Fibroblast of lung (primary cell): ENCODE measurements at regions not wholly inside any gene's neighbourhood (a gene's known extent, or its start where the extent isn't known, plus 50 kb on each side); places are given as distances from the start of the nearest gene placed in this dataset.

Experiments used
- DNase-seq, 2 donors: peaks; one replicate each; pipeline versions ENCODE4 v3.0.0 to v3.0.0-alpha.2; 2010; ENCODE audit warnings: low read depth in 2 of 2
- H2AFZ ChIP-seq: 2 replicates; pipeline ENCODE4 v1.5.1; 2012; ENCODE audit warnings: low read length, control low read depth, inconsistent platforms
- H3K27ac ChIP-seq: 2 replicates; pipeline ENCODE4 v1.5.1; 2011; ENCODE audit warnings: low read length, control low read depth; ENCODE audit not compliant: insufficient read depth
- H3K27me3 ChIP-seq: 2 replicates; pipeline ENCODE4 v1.5.1; 2011; ENCODE audit warnings: mild to moderate bottlenecking, low read length; ENCODE audit not compliant: control insufficient read depth, insufficient read depth
- H3K36me3 ChIP-seq: 2 replicates; pipeline ENCODE4 v1.5.1; 2011; ENCODE audit warnings: low read length; ENCODE audit not compliant: control insufficient read depth, insufficient read depth
- H3K4me1 ChIP-seq: 2 replicates; pipeline ENCODE4 v1.5.1; 2011; ENCODE audit warnings: low read length; ENCODE audit not compliant: control insufficient read depth, insufficient read depth; ENCODE audit errors: extremely low read depth
- H3K4me2 ChIP-seq: 2 replicates; pipeline ENCODE4 v1.5.1; 2011; ENCODE audit warnings: low read length, control low read depth; ENCODE audit not compliant: insufficient read depth; ENCODE audit errors: extremely low read depth
- H3K4me3 ChIP-seq, 4 experiments: fragments of 200-600 bp in 1 of 4; sonication (generic) in 1 of 4; replicated peaks in 1 of 4; 2 replicates each; pipeline ENCODE4 v1.5.1; 2011 to 2016; ENCODE audit warnings: low read length in 4 of 4, low read depth in 3 of 4, mild to moderate bottlenecking in 3 of 4, control low read depth in 2 of 4, inconsistent platforms in 1 of 4, mixed read lengths in 1 of 4; ENCODE audit not compliant: insufficient read depth in 1 of 4; ENCODE audit errors: control extremely low read depth in 1 of 4
- H3K79me2 ChIP-seq: 2 replicates; pipeline ENCODE4 v1.5.1; 2012; ENCODE audit warnings: mild to moderate bottlenecking, low read length, inconsistent platforms; ENCODE audit not compliant: control insufficient read depth, insufficient read depth
- H3K9ac ChIP-seq: 2 replicates; pipeline ENCODE4 v1.5.1; 2011; ENCODE audit warnings: mild to moderate bottlenecking, low read length, control low read depth; ENCODE audit not compliant: insufficient read depth
- H3K9me3 ChIP-seq: 2 replicates; pipeline ENCODE4 v1.5.1; 2012; ENCODE audit warnings: low read depth, low read length; ENCODE audit not compliant: control insufficient read depth, insufficient read depth
- H4K20me1 ChIP-seq: 2 replicates; pipeline ENCODE4 v1.5.1; 2011; ENCODE audit warnings: low read length; ENCODE audit not compliant: control insufficient read depth, insufficient read depth; ENCODE audit errors: extremely low read depth
- CTCF ChIP-seq, 2 donors: IDR thresholded peaks in 1 of 2; conservative IDR thresholded peaks in 1 of 2; 1 replicate in 1 of 2; 2 replicates in 1 of 2; pipeline ENCODE4 v1.5.1; 2011 to 2012; ENCODE audit warnings: low read length in 2 of 2, control low read depth in 1 of 2, inconsistent platforms in 1 of 2, low read depth in 1 of 2, mild to moderate bottlenecking in 1 of 2
- EZH2 ChIP-seq: IDR thresholded peaks from 2 replicates; pipeline ENCODE4 v1.5.1; 2012; ENCODE audit warnings: low read length, control low read depth, mild to moderate bottlenecking; ENCODE audit errors: missing control alignments

- H3K79me2 ChIP-seq: no peaks in the 10 kb centered on the region
- no peaks in the 10 kb centered on the region for H4K20me1 ChIP-seq
- no peak overlapping the region for H2AFZ ChIP-seq
- H3K9ac ChIP-seq: no peak overlapping the region
- no peak for DNase-seq
- no peaks in the 10 kb centered on the region for H3K9me3 ChIP-seq
- no peak overlapping the region for H3K4me3 ChIP-seq
- no peak overlapping the region for H3K27ac ChIP-seq
- no peaks in the 10 kb centered on the region for H3K27me3 ChIP-seq
- H3K4me1 ChIP-seq: no peaks in the 10 kb centered on the region
- H3K4me2 ChIP-seq: no peak overlapping the region
- H3K36me3 ChIP-seq: no peaks in the 10 kb centered on the region
- TF ChIP-seq CTCF (conservative IDR thresholded peaks at IDR 0.05 in 1 of 2, IDR thresholded peaks at IDR 0.05 in 1 of 2; ENCODE audit: low read depth in 1 of 2, low read length in 2 of 2) (no peak), EZH2 (no peak)
These were observed 123.7 kb upstream of the CTBP2 start for GRCh38 chr10:125283836-125284614.

- no peak for TF ChIP-seq CTCF (conservative IDR thresholded peaks at IDR 0.05 in 1 of 2, IDR thresholded peaks at IDR 0.05 in 1 of 2; ENCODE audit: low read depth in 1 of 2, low read length in 2 of 2)
- no peak for TF ChIP-seq EZH2
- Histone ChIP-seq H3K4me2 (no peak overlapping the region), H2AFZ (no peak overlapping the region), H3K9ac (no peak overlapping the region), H3K27me3 (no peaks in the 10 kb centered on the region), H3K36me3 (no peaks in the 10 kb centered on the region), H3K79me2 (no peaks in the 10 kb centered on the region), H3K4me3 (no peak overlapping the region), H3K27ac (no peak overlapping the region), H4K20me1 (no peaks in the 10 kb centered on the region), H3K4me1 (no peaks in the 10 kb centered on the region), H3K9me3 (no peaks in the 10 kb centered on the region)
- DNase-seq: no peak
These were observed 123.0 kb upstream of the CTBP2 start for GRCh38 chr10:125283191-125283835.

- no peaks in the 10 kb centered on the region for H3K9me3 ChIP-seq
- no peaks in the 10 kb centered on the region for H3K4me1 ChIP-seq
- no peak overlapping the region for H3K4me3 ChIP-seq
- no peak overlapping the region for H3K4me2 ChIP-seq
- no peaks in the 10 kb centered on the region for H4K20me1 ChIP-seq
- no peaks in the 10 kb centered on the region for H3K79me2 ChIP-seq
- no peak overlapping the region for H3K9ac ChIP-seq
- no peaks in the 10 kb centered on the region for H3K36me3 ChIP-seq
- H3K27ac ChIP-seq: no peak overlapping the region
- TF ChIP-seq EZH2 (no peak), CTCF (conservative IDR thresholded peaks at IDR 0.05 in 1 of 2, IDR thresholded peaks at IDR 0.05 in 1 of 2; ENCODE audit: low read depth in 1 of 2, low read length in 2 of 2) (no peak)
- H2AFZ ChIP-seq: no peak overlapping the region
- no peak for DNase-seq
- H3K27me3 ChIP-seq: no peaks in the 10 kb centered on the region
These were observed 120.7 kb upstream of the CTBP2 start for GRCh38 chr10:125281091-125281490.
